ENCODE measurements at regions not wholly inside any gene's neighbourhood (a gene's known extent, or its start where the extent isn't known, plus 50 kb on each side); places are given as distances from the start of the nearest gene placed in this dataset.

DNA sequence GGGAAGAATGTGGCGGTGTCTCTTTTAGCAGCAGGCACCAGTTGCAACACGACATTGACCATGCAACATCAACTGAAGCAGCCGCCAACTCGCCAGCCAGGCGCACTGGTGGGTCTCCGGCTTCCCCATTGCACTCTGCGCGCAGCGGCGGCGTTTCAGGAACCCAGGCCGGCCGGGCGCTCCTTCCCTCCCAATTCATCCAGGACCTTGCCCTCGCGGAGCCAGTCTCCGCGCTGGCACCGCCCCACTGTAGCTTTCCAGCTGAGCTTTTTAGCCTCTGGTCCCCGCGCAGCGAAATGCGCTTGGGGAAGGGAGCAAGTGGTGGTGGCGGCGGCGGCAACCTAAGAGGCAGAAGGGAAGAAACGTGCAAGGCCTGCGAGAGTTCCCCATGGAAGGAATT lies 297.9 kb upstream of the RIMS1 start:
- TF ChIP-seq, protein P1, sequence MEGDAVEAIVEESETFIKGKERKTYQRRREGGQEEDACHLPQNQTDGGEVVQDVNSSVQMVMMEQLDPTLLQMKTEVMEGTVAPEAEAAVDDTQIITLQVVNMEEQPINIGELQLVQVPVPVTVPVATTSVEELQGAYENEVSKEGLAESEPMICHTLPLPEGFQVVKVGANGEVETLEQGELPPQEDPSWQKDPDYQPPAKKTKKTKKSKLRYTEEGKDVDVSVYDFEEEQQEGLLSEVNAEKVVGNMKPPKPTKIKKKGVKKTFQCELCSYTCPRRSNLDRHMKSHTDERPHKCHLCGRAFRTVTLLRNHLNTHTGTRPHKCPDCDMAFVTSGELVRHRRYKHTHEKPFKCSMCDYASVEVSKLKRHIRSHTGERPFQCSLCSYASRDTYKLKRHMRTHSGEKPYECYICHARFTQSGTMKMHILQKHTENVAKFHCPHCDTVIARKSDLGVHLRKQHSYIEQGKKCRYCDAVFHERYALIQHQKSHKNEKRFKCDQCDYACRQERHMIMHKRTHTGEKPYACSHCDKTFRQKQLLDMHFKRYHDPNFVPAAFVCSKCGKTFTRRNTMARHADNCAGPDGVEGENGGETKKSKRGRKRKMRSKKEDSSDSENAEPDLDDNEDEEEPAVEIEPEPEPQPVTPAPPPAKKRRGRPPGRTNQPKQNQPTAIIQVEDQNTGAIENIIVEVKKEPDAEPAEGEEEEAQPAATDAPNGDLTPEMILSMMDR (IDR thresholded peaks at IDR 0.05): no peak
- TF ChIP-seq POLR2AphosphoS5 (IDR thresholded peaks at IDR 0.05): no peak

All from breast epithelium (tissue), 3 donors.